Mesendoderm (in vitro differentiated cells): ENCODE measurements at regions not wholly inside any gene's neighbourhood (a gene's known extent, or its start where the extent isn't known, plus 50 kb on each side); places are given as distances from the start of the nearest gene placed in this dataset.

Source experiments
- DNase-seq: peaks from one replicate; pipeline ENCODE4 v3.0.0; 2013
- H2AK5ac ChIP-seq: 2 replicates; pipeline ENCODE4 v1.6.1; 2013; ENCODE audit warnings: low read length, inconsistent platforms
- H2BK120ac ChIP-seq: 2 replicates; pipeline ENCODE4 v1.6.1; 2013; ENCODE audit warnings: low read depth, mild to moderate bottlenecking, low read length, moderate library complexity, mixed read lengths
- H2BK15ac ChIP-seq: replicated peaks from 2 replicates; pipeline ENCODE4 v1.6.1; 2013; ENCODE audit warnings: low read depth, mild to moderate bottlenecking, moderate library complexity
- H2BK5ac ChIP-seq: 2 replicates; pipeline ENCODE4 v1.6.1; 2013; ENCODE audit warnings: low read length, inconsistent platforms
- H3K18ac ChIP-seq: 2 replicates; pipeline ENCODE4 v1.6.1; 2013; ENCODE audit warnings: mild to moderate bottlenecking, low read length, mixed read lengths
- H3K23ac ChIP-seq: one replicate; pipeline ENCODE4 v1.6.1; 2013; ENCODE audit warnings: low read length
- H3K27ac ChIP-seq: 2 replicates; pipeline ENCODE4 v1.5.1; 2013; ENCODE audit warnings: low read depth, mild to moderate bottlenecking, inconsistent platforms, low read length, moderate library complexity
- H3K27me3 ChIP-seq: 2 replicates; pipeline ENCODE4 v1.6.1; 2013; ENCODE audit warnings: low read length, control low read depth, mild to moderate bottlenecking, inconsistent platforms; ENCODE audit not compliant: insufficient read depth, poor library complexity
- H3K36me3 ChIP-seq: 2 replicates; pipeline ENCODE4 v1.6.1; 2013; ENCODE audit warnings: low read length, inconsistent platforms; ENCODE audit not compliant: control insufficient read depth, insufficient read depth
- H3K4ac ChIP-seq: one replicate; pipeline ENCODE4 v1.6.1; 2013; ENCODE audit warnings: low read depth, mild to moderate bottlenecking, low read length, moderate library complexity
- H3K4me1 ChIP-seq: 2 replicates; pipeline ENCODE4 v1.6.1; 2013; ENCODE audit warnings: low read depth, low read length, inconsistent platforms; ENCODE audit not compliant: control insufficient read depth
- H3K4me2 ChIP-seq: 2 replicates; pipeline ENCODE4 v1.6.1; 2013; ENCODE audit warnings: low read length
- H3K4me3 ChIP-seq: 2 replicates; pipeline ENCODE4 v1.5.1; 2013; ENCODE audit warnings: mild to moderate bottlenecking, low read length
- H3K56ac ChIP-seq: one replicate; pipeline ENCODE4 v1.6.1; 2013; ENCODE audit warnings: low read length
- H3K79me1 ChIP-seq: 2 replicates; pipeline ENCODE4 v1.6.1; 2013; ENCODE audit warnings: low read length, inconsistent platforms
- H3K79me2 ChIP-seq: 2 replicates; pipeline ENCODE4 v1.6.1; 2013; ENCODE audit warnings: mild to moderate bottlenecking, low read length; ENCODE audit not compliant: control insufficient read depth, insufficient read depth
- H3K9ac ChIP-seq: 2 replicates; pipeline ENCODE4 v1.6.1; 2013; ENCODE audit warnings: low read length, inconsistent platforms
- H4K5ac ChIP-seq: one replicate; pipeline ENCODE4 v1.6.1; 2013; ENCODE audit warnings: low read length
- H4K8ac ChIP-seq: one replicate; pipeline ENCODE4 v1.6.1; 2013; ENCODE audit warnings: low read depth, mild to moderate bottlenecking, control low read depth, low read length, moderate library complexity
- WGBS: extraction: QIAGEN DNeasy Blood & Tissue Kit; methylation state at CpG from one replicate; pipeline ENCODE4 v1.1.7; 2013; ENCODE audit warnings: low lambda C conversion rate, missing lambda C conversion rate; ENCODE audit not compliant: insufficient coverage; ENCODE audit errors: extremely low coverage; 5-methylcytosine and 5-hydroxymethylcytosine counted together

DNA sequence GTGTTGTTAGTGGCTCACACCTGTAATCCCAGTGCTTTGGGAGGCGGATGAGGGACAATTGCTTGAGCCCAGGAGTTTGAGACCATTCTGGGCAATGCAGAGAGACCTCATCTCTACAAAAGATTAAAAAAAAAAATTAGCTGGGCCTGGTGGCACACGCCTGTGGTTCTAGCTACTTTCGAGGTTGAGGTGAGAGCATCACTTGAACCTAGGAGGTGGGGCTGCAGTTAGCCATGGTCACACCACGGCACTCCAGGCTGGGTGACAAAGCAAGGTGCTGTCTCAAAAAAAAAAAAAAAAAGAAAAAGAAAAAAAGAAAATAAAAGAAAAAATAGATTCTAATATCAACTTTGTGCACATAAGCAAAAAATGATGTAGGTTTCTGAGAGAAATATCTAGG lies 1492.5 kb upstream of the TMEFF2 start:
- no peak overlapping the region for H3K56ac ChIP-seq
- no peak overlapping the region for H4K5ac ChIP-seq
- WGBS = no CpG with 5 or more reads among the region's 4 CpGs
- no peaks in the 10 kb centered on the region for H3K79me1 ChIP-seq
- H3K9ac ChIP-seq = no peak overlapping the region
- H2BK15ac ChIP-seq = no peak overlapping the region
- no peak for DNase-seq
- H3K79me2 ChIP-seq = no peaks in the 10 kb centered on the region
- no peaks in the 10 kb centered on the region for H3K36me3 ChIP-seq
- H2BK120ac ChIP-seq = no peak overlapping the region
- H4K8ac ChIP-seq = no peak overlapping the region
- no peak overlapping the region for H3K4ac ChIP-seq
- H2AK5ac ChIP-seq = no peak overlapping the region
- H3K4me2 ChIP-seq = no peak overlapping the region
- no peaks in the 10 kb centered on the region for H3K27me3 ChIP-seq
- H3K27ac ChIP-seq = no peak overlapping the region
- no peak overlapping the region for H2BK5ac ChIP-seq
- no peaks in the 10 kb centered on the region for H3K4me1 ChIP-seq
- no peak overlapping the region for H3K4me3 ChIP-seq
- H3K23ac ChIP-seq = no peak overlapping the region
- H3K18ac ChIP-seq = no peak overlapping the region

DNA sequence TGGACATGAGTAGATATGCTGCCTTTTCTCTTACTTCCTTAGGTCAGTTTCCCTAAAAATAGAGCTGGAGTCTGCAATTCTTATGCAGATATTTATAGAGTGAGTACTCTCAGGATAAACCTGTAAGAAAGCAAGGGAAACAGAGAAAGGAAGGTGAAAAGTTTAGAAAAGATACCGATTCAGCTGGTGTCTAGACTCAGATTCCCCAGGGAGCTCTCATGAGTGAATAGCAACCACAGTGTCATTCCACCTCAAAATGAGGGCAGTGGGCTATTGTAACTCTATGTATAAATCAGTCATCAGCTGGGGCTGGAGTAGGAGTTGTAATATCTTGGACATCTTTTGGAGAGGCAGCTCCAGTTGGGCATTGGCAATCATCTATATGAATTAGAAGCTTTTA lies 1485.1 kb upstream of the TMEFF2 start:
- Histone ChIP-seq H3K4ac (no peak overlapping the region), H3K36me3 (no peaks in the 10 kb centered on the region), H3K27ac (no peak overlapping the region), H3K79me2 (no peaks in the 10 kb centered on the region), H3K79me1 (no peaks in the 10 kb centered on the region), H4K5ac (no peak overlapping the region), H3K4me1 (no peaks in the 10 kb centered on the region), H3K23ac (no peak overlapping the region), H2BK120ac (no peak overlapping the region), H2AK5ac (no peak overlapping the region), H3K9ac (no peak overlapping the region), H2BK5ac (no peak overlapping the region), H3K56ac (no peak overlapping the region), H3K4me2 (no peak overlapping the region), H3K4me3 (no peak overlapping the region), H2BK15ac (no peak overlapping the region), H3K27me3 (no peaks in the 10 kb centered on the region), H4K8ac (no peak overlapping the region), H3K18ac (no peak overlapping the region)
- no CpG with 5 or more reads among the region's 1 CpG for WGBS
- no peak for DNase-seq

DNA sequence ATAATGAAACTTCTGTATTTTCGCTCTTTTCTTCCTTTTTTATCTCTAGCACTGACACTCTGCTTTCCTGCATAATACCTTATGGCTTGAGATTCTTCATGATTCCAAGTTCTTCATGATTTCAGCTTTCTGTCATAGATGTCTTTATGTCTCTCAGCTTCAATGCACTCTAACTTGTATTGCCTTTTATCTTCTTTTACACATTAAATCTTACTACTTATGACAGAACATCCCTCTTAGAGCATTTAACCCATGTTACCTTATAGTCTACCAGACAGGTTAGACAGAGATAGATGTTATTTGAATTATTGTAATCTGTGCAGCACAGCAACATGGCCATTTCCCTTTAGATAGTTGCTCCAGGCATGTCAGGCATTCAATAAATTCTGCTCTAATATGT lies 1475.7 kb upstream of the TMEFF2 start:
- H3K9ac ChIP-seq = no peak overlapping the region
- H2BK120ac ChIP-seq = no peak overlapping the region
- no peak overlapping the region for H3K4ac ChIP-seq
- H2AK5ac ChIP-seq = no peak overlapping the region
- WGBS = no CpG with 5 or more reads among the region's 1 CpG
- H3K27me3 ChIP-seq = no peaks in the 10 kb centered on the region
- no peaks in the 10 kb centered on the region for H3K79me2 ChIP-seq
- H3K4me2 ChIP-seq = no peak overlapping the region
- H3K36me3 ChIP-seq = no peaks in the 10 kb centered on the region
- no peak overlapping the region for H4K5ac ChIP-seq
- H3K4me1 ChIP-seq = no peaks in the 10 kb centered on the region
- no peak overlapping the region for H4K8ac ChIP-seq
- H3K4me3 ChIP-seq = no peak overlapping the region
- H3K23ac ChIP-seq = no peak overlapping the region
- DNase-seq = no peak
- no peak overlapping the region for H2BK5ac ChIP-seq
- no peak overlapping the region for H3K27ac ChIP-seq
- H2BK15ac ChIP-seq = no peak overlapping the region
- H3K56ac ChIP-seq = no peak overlapping the region
- H3K18ac ChIP-seq = no peak overlapping the region
- no peaks in the 10 kb centered on the region for H3K79me1 ChIP-seq

DNA sequence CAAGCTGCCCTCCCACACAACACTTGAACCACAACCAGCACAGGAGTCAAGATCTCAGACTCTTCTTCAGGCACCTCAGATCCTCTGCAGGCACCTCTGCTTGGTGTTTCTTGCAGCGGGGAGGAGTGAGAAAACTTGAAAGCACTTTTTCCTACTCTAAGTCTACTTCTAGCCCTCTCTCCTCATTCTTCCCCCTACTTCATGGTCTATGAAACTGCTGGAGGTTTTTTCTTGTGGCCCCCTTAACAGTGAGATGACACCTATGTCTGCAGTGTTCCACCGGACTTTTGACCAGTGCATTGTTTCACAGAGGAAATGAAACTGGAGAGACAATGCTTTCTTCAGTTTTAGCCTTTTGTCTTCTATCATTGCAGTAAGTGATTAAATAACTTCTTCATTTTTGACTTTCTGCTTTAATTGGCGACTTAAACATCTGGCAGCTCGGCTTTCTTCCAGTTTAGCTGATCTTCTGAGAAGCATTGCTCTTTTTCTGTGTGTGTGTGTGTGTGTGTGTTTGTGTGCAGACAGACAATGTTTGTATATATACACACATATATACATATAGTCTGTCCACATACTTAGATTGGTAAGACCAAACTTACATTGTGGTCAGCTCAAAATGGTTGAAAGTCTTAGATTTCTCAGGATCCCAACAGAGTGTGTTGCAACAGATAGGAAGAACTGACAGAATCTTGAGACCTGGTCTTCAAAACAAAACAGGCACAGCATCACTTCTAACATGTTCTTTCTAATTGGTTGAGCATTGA lies 1474.0 kb upstream of the TMEFF2 start:
- Histone ChIP-seq H3K18ac (no peak overlapping the region), H2BK5ac (no peak overlapping the region), H3K36me3 (no peaks in the 10 kb centered on the region), H3K79me1 (no peaks in the 10 kb centered on the region), H3K4me2 (no peak overlapping the region), H3K4ac (no peak overlapping the region), H3K56ac (no peak overlapping the region), H3K27ac (no peak overlapping the region), H4K5ac (no peak overlapping the region), H3K79me2 (no peaks in the 10 kb centered on the region), H3K9ac (no peak overlapping the region), H3K4me1 (no peaks in the 10 kb centered on the region), H2BK15ac (no peak overlapping the region), H2BK120ac (no peak overlapping the region), H3K4me3 (no peak overlapping the region), H3K27me3 (no peaks in the 10 kb centered on the region), H4K8ac (no peak overlapping the region), H2AK5ac (no peak overlapping the region), H3K23ac (no peak overlapping the region)
- DNase-seq = no peak
- no CpG with 5 or more reads among the region's 4 CpGs for WGBS

DNA sequence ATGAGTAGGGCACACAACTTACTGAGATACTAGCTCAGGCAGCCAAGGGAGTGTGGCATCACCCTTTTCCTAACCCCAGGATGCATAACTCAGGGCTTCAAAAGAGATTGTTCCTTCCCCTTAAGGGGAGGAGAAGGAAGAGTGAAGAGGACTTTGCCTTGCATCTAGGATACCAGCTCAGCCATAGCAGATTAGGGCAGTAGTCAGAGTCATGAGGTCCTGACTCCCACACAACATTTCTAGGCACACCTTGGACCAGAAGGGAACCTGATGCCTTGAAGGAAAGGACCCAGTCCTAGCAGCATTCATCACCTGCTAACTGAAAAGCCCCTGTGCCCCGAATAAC lies 1433.2 kb upstream of the TMEFF2 start:
- no peaks in the 10 kb centered on the region for H3K4me1 ChIP-seq
- no peak overlapping the region for H3K4me2 ChIP-seq
- H3K27ac ChIP-seq = no peak overlapping the region
- no peak overlapping the region for H4K8ac ChIP-seq
- H2BK15ac ChIP-seq = no peak overlapping the region
- no peak for DNase-seq
- WGBS = no CpG with 5 or more reads among the region's 1 CpG
- no peak overlapping the region for H2AK5ac ChIP-seq
- no peak overlapping the region for H2BK120ac ChIP-seq
- H3K79me2 ChIP-seq = no peaks in the 10 kb centered on the region
- no peak overlapping the region for H3K4ac ChIP-seq
- H3K4me3 ChIP-seq = no peak overlapping the region
- H3K27me3 ChIP-seq = no peaks in the 10 kb centered on the region
- no peaks in the 10 kb centered on the region for H3K79me1 ChIP-seq
- H2BK5ac ChIP-seq = no peak overlapping the region
- H3K18ac ChIP-seq = no peak overlapping the region
- no peak overlapping the region for H3K56ac ChIP-seq
- no peak overlapping the region for H4K5ac ChIP-seq
- no peak overlapping the region for H3K9ac ChIP-seq
- no peak overlapping the region for H3K23ac ChIP-seq
- no peaks in the 10 kb centered on the region for H3K36me3 ChIP-seq
